CD4-positive, alpha-beta T cell treated with Interleukin-17A for 1 hour (primary cell): ENCODE measurements at regions not wholly inside any gene's neighbourhood (a gene's known extent, or its start where the extent isn't known, plus 50 kb on each side); places are given as distances from the start of the nearest gene placed in this dataset.
"Not testable (repeated sequence)": the region's sequence is repeated elsewhere in the genome, so short reads cannot be mapped to it uniquely, and the experiment has no call there.

Source experiments
- DNase-seq: peaks from one replicate; pipeline ENCODE4 v3.0.0-alpha.2; 2020

- not testable (repeated sequence) for DNase-seq
These were observed 89.7 kb upstream of the USP25 start for GRCh38 chr21:15640113-15640512.

GRCh38 chr21:15644489-15644888 lies 85.3 kb upstream of the USP25 start:
- no peak for DNase-seq

- no peak for DNase-seq
These were observed 84.0 kb upstream of the USP25 start for GRCh38 chr21:15645830-15646229.

GRCh38 chr21:15650735-15651134 lies 79.0 kb upstream of the USP25 start:
- no peak for DNase-seq

- no peak for DNase-seq
These were observed 78.6 kb upstream of the USP25 start for GRCh38 chr21:15651172-15651571.

- no peak for DNase-seq
These were observed 76.1 kb upstream of the USP25 start for GRCh38 chr21:15653710-15654109.

GRCh38 chr21:15654171-15654570 lies 75.6 kb upstream of the USP25 start:
- DNase-seq = no peak

GRCh38 chr21:15659753-15660422 lies 69.9 kb upstream of the USP25 start:
- DNase-seq = no peak

- no peak for DNase-seq
These were observed 69.4 kb upstream of the USP25 start for GRCh38 chr21:15660423-15660804.

GRCh38 chr21:15667010-15667409 lies 62.8 kb upstream of the USP25 start:
- DNase-seq = no peak

GRCh38 chr21:15667819-15668218 lies 62.0 kb upstream of the USP25 start:
- no peak for DNase-seq

GRCh38 chr21:15669247-15669646 lies 60.5 kb upstream of the USP25 start:
- no peak for DNase-seq

- DNase-seq = no peak
These were observed 58.6 kb upstream of the USP25 start for GRCh38 chr21:15671188-15671587.

- DNase-seq = not testable (repeated sequence)
These were observed 57.2 kb upstream of the USP25 start for GRCh38 chr21:15672578-15672977.

GRCh38 chr21:15676935-15677334 lies 52.8 kb upstream of the USP25 start:
- DNase-seq = no peak

GRCh38 chr21:15679630-15680029 lies 50.2 kb upstream of the USP25 start:
- DNase-seq = peak; percentile 18
